ENCODE measurements at regions not wholly inside any gene's neighbourhood (a gene's known extent, or its start where the extent isn't known, plus 50 kb on each side); places are given as distances from the start of the nearest gene placed in this dataset.
"Not testable (repeated sequence)": the region's sequence is repeated elsewhere in the genome, so short reads cannot be mapped to it uniquely, and the experiment has no call there.

DNA sequence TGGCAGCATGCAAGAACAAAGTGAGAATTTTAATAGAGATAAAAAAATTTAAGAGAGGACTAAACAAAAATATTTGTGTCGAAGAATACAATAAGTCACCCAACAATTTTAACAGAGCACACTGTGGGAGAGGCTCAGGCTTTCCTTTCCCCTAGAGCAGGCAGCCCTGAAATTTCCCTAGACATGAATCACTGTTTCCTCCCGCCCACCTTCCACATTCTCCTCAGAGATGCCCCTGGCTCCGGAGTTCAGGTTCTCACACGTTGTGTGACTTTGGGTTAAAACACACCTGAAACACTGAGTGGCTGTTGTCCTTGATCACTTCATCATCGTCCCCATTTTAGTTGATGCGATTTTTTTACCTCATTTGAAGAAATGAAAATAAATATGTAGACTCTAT, 1231.1 kb downstream of the TMEM121 start:
- not testable (repeated sequence) for DNase-seq (ENCODE audit: low spot score)

DNA sequence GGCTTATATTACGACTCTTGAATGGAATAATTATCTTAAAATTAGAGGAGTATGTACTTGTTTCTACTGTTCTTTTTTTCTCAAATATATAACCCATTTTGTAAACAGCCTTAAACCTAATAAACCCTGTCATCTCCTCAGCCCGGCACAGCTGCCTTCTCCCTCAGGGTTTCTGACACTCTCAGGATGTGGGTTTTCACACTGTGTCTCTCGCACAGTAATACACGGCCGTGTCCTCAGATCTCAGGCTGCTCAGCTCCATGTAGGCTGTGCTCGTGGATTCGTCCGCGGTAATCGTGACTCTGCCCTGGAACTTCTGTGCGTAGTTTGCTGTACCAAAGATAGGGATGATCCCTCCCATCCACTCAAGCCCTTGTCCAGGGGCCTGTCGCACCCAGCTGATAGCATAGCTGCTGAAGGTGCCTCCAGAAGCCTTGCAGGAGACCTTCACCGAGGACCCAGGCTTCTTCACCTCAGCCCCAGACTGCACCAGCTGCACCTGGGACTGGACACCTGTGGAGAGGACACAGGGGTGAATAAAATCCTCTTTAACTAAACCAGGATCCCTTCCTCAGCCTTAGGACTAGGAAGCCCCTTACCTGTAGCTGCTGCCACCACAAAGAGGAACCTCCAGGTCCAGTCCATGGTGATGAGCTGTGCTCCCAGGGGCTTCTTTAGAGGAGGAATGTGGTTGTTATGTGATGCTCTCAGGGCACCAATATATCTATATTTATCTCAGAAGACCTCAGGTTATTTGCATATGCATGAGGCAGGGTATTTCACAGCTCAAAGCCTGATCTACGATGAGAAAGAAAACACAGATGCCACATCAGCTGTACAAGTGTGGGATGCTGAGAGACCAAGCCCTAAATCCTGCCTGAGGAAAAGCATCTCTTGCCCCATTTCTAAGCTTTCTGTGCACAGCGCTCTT, 1235.8 kb downstream of the TMEM121 start:
- DNase-seq (ENCODE audit: low spot score), result not testable (repeated sequence)

DNA sequence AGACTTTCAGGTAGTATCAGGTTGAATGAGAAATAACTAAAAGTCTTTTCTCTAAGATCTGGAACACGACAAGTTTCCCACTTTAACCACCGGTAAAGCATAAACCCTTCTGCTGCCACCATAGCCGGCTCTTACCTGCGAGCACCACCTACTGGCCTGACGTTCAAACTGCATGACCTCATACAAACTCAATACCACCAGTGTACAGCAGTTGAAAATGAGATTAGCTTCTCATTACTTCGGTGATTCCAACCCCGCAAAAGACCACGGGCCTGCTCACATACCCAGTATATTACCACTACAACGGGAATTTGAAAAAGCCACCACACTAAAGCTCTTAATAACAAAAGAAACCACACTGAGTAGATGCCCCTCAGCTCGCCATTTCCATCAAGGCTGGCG, 1238.6 kb downstream of the TMEM121 start:
- DNase-seq (ENCODE audit: low spot score), result not testable (repeated sequence)

DNA sequence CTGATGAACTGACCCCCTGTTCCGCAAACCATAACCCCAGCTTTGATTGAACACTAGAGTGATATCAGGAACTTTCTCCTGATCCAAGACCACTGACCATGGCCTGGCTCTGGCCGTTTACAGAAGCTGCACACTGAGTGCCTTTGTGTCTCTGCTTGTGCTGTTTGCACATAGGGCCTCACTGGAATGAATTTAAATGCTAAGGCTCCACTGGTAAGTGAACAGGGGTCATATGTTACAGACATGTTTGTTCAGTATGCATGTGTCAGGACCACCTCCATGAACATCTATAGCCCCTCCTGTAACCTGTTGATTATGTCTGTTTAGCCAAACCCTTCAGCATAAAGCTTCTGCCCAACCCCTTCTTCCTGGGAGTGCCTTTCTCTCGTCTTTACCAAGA, 1239.8 kb downstream of the TMEM121 start:
- no peak for DNase-seq (ENCODE audit: low spot score)

DNA sequence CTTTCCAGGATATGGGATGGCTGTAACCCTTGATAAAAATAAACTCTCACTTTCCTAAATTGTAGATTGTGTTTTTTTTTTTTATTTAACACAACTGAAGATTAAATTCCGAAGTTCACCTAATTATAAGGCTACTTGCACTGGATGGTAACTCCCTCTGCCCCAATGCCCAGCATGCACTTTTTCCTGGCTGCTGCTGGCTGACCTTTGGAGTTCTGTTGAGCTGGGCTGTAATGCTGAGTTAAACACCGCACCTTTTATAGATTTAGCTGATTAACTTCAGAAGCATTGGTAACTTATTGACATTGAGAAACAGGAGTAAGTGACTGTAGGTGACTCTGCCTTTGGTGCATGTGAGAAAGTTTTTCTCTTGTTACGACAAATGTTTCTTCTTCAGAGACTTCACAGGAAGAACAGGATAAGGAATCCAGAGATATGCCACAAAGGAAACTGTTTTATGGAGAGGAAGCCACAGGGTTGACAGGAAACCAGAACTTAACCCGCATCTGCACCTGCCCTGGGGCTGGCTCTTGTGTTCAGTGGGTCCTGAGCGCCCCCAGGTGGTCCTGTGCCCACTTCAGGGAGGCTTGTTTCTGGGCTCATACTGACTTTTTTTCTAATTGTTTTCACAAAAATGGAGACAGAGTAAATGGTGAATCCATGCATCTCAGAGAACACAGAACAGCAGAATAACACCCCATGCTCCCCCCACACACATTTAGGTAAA, 1240.3 kb downstream of the TMEM121 start:
- DNase-seq (ENCODE audit: low spot score), result not testable (repeated sequence)

DNA sequence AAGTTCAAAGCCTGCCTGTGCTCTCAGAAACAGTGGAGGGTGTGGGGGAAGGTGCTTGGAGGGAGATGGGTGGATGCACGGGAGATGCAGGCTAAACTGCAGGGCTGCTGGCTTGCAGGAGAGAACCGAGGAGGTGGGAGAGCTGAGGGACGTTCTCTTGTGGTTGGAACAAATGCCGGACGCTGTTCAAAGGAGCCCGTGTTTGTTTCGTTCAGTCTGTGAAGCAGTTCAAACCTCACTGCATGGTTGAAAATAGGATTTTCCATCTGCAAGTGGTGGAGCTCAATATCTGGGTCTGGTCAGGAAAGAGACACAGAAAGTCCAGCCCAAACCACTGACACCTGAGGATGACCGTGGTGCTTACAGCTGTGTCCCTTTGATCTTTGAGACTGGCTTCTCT, 1241.8 kb downstream of the TMEM121 start:
- DNase-seq (ENCODE audit: low spot score), result not testable (repeated sequence)

DNA sequence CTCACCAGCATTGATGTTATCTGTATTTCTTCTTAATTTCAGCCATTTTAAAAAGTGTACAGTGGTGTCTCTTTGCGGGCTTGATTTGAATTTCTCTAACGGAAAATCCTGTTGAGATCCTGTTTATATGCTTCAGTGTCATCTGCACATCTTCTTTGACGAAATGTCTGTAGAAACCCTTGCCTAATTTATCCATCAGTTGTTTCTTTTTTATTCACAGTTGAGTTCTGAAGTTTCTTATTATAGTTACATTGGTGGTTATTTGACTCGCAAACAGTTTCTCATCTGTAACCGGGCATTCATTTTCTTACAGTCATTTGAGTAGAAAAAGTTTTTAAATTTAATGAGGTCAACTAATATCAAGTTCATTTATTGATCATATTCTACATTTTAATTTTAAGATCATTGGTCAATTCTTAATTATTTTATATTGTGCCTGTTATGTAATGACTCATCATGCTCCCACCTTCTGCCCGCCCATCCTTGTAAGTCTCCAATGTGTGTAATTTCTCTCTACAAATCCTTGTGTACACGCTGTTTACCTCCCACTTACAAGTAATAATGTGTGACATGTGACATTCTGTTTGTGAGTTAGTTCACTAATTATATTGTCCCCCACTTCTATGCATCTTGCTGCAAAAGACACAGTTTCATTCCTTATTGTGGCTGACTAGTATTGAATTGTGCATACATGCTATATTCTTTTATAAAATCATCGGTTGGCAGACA, 1242.8 kb downstream of the TMEM121 start:
- not testable (repeated sequence) for DNase-seq (ENCODE audit: low spot score)

DNA sequence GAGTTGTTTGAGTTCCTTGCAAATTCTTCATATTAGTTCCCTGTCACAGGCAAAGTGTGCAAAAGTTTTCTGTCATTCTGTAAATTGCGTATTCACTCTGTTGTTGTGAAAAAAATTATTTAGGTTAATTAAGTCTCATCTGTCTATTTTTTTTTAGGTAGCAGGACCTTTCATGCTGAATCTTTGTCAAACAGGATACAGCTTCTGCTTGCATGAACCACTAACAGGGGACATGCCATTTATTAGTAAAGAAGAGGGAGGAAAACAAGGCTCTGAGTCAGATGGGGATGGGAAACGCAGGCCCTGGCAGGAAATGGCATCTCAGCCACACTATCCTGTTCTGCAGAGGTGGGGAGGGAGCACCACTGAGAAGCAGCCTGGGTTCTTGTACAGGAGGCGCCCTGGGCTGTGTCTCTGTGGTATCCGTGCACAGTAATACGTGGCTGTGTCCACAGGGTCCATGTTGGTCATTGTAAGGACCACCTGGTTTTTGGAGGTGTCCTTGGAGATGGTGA, 1243.8 kb downstream of the TMEM121 start:
- DNase-seq (ENCODE audit: low spot score), result not testable (repeated sequence)

DNA sequence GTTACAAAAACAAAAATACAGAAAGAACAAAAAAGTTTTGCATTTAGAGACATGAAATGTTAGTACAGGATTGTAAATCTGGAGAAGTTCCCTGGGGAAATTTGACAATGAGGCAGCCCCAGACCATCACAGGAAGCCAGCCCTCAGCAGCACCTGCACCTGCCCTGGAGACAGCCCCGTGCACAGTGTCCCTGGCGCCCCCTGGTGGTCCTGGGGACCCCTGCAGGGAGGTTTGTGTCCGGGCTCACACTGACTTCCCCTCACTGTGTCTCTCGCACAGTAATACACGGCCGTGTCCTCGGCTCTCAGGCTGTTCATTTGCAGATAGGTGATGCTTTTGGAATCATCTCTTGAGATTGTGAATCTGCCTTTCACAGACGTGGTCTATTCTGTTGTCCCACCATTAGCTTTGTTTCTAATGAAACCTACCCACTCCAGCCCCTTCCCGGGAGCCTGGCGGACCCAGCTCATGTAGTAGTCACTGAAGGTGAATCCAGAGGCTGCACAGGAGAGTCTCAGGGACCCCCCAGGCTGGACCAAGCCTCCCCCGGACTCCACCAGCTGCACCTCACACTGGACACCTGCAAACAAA, 1248.6 kb downstream of the TMEM121 start:
- peak; percentile 19 for DNase-seq (ENCODE audit: low spot score)

DNA sequence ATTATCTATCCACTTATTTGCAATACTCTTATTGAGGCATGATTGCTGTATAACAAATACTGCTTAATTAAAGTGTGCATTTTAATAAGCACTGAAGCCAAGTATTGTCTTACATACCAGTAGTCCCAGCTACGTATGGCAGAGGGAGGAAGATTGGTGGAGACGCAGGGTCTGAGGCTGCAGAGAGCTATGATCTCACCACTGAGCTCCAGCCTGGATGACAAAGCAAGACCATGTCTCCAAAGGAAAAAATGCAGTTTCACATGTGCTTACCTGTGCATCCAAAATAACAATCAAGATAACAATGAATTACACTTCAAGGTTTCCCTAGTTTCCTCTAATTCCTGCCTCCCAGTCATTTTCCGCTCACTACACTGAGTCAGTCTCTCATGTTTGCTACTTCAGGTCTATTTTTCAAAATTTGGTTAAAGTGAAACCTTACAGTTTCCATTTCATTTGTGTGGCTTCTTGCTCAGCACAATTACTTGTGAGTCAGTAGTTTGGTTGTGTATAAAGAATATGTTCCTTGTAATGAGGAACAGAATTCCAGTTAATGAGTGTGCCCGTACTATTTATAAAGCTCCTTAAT, 1250.1 kb downstream of the TMEM121 start:
- no peak for DNase-seq (ENCODE audit: low spot score)

DNA sequence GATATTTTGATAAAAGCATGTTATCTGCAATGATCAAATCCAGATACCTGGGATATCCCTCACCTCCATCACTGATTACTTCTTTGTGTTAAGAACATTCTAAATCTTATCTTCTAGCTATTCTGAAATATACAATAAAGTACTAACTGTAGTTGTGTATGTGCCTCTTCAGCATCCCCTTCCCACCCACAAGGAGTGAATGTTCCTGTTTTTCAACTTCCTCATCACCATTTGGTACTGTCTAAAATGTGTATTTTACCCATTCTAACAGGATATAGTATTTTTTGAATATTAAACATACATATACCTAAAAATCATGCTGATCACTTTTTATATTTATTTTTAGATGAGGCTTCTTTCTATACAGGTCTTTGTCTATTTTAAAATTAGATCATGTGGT, 1252.6 kb downstream of the TMEM121 start:
- DNase-seq (ENCODE audit: low spot score), result no peak

DNA sequence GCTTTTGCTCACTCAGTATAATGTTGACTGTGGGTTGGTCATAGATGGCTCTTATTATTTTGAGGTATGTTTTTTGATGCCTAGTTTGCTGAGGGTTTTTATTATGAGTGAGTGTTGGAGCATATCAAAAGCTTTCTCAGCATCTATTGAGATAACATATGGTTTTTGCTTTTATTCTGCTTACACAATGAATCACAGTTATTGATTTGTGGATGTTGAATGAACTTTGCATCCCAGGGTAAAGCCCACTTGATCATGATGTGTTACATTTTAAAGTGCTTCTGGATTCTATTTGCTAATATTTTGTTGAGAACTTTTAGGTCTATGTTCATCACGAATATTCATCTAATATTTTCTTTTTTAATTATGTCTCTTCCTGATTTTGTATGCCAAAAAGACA, 1260.3 kb downstream of the TMEM121 start:
- no peak for DNase-seq (ENCODE audit: low spot score)

DNA sequence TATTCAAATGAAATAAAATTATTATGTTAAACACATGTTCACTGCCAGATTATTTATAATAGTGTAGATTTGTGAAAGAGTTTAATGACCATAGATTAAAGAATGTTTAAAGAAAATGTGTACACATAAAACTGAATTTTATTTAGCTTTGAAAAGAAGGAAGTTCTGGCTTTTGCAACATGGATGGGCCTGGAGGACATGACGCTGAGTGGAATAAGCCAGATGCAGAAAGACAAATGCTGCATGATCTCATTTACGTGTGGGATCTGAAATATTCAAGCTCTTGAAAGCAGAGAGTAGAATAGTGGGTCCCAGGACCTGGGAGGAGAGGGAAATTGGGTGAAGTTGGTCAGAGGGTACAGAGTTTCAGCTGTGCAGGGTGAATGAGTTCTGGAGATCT, 1261.2 kb downstream of the TMEM121 start:
- DNase-seq (ENCODE audit: low spot score), result no peak

DNA sequence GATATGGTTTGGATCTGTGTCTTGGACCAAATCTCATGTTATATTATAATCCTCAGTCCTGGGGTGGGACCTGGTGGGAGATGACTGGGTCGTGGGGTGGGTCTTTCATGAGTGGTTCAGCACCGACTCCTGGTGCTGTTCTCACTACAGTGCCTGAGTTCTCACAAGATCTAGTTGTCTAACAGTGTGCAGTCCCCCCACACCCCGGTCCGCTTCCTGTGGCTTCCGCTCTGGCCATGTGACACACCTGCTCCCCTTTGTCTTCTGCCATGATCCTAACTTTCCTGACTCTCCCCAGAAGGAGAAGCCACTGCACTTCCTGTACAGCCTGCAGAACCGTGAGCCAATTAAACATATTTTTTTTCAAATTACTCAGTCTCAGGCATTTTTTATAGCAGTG, 1262.2 kb downstream of the TMEM121 start:
- no peak for DNase-seq (ENCODE audit: low spot score)

DNA sequence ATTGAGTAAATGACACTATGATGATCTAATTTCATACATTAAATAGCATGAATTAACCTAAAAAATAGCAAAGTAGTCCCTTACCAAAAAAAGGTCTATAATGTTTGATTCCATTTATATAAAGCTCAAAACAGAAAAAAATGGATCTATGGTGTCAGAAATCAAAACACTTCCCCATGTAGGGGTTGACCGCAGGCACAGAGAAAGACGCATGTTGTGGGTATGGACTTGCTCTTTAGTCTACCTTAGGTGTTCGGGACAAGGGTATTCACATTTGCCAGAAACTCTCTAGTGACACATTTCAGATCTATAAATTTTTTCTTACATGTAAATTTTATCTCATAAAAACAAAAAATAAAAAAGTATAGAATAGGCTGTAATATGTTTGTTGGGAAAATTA, 1262.9 kb downstream of the TMEM121 start:
- DNase-seq (ENCODE audit: low spot score), result no peak

DNA sequence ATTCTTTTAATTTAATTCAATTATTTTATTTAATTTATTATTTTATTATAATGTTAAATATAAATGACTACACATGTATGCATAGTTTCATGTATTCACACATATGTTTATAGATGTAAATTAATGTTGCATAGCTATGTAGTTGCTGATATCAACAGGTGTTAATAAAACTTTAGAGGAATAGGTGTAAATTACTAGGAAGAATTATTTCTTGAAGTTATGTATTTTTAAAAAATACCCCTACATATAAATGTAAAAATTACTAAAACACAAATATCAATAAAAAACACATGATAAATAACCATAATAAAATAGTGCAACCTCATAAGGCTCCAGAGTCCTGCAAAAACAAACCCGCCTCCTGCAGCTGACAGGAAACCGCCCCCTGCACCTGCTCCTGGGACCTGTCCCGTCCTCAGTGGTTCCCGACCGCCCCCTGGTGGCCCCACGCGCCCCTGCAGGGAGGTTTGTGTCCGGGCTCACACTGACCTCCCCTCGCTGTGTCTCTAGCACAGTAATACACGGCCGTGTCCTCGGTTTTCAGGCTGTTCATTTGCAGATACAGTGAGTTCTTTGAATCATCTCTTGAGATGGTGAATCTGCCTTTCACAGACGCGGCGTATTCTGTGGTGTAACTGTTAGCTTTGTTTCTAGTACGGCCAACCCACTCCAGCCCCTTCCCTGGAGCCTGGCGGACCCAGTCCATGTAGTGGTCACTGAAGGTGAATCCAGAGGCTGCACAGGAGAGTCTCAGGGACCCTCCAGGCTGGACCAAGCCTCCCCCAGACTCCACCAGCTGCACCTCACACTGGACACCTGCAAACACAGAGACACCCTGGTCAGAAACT, 1264.0 kb downstream of the TMEM121 start:
- DNase-seq (ENCODE audit: low spot score), result peak; percentile 64

DNA sequence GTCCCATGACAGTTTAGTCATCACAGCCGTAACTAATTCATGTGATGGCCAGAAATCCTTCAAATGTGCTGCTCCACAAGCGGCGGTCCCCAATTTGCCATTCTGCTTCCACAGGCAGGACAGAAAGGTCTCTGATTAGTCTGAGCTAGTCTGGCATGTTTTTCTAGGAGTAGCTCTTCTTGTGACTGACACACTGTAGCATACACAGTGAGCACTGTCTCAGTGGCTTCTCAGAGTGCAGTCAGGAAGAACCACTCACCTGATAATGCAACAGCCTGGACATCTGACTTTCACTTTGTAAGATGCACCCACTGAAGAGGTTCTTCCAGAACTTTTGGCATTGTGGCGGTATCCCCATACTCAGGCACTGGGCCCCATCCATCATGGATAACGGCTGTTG, 1266.2 kb downstream of the TMEM121 start:
- no peak for DNase-seq (ENCODE audit: low spot score)

DNA sequence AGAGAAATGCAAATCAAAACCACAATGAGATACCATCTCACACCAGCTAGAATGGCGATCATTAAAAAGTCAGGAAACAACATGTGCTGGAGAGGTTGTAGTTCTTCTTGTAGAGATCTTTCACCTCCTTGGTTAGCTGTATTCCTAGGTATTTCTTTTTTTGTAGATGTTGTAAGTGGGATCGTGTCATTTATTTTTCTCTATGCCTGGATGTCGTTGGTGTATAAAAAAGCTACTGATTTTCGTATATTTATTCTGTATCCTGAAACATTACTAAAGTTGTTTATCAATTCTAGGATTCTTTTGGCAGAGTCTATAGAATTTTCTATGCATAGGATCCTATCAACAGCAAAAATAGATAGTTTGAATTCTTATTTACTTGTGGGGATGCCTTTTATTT, 1271.8 kb downstream of the TMEM121 start:
- DNase-seq (ENCODE audit: low spot score), result not testable (repeated sequence)

DNA sequence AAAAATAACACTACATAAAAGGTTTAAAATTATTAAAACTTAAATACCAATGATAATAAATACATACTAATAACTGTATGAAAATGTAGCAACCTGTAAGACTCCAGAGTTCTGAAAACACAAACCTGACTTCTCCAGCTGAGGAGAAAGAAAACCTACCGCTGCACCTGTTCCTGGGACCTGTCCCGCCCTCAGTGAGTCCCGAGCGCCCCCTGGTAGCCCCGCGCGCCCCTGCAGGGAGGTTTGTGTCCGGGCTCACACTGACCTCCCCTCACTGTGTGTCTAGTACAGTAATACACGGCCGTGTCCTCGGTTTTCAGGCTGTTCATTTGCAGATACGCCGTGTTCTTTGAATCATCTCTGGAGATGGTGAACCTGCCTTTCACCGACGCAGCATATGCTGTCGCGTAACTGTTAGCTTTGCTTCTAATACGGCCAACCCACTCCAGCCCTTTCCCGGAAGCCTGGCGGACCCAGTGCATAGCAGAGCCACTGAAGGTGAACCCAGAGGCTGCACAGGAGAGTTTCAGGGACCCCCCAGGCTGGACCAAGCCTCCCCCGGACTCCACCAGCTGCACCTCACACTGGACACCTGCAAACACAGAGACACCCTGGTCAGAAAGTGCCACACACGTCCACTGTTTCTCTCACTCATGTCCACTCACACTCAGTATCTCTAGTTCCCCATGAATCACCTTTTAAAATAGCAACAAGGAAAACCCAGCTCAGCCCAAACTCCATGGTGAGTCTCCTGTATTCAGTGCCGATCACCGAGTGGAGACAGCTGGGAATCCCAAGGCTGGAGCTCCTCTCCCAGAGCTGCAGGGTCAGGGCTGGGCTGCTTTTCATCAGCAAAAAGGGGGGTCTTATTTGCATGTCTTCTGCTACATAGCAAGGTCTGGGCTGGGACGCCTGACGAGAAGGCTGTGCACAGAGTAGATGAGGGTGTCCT, 1276.3 kb downstream of the TMEM121 start:
- no peak for DNase-seq (ENCODE audit: low spot score)
